ENCODE measurements at regions not wholly inside any gene's neighbourhood (a gene's known extent, or its start where the extent isn't known, plus 50 kb on each side); places are given as distances from the start of the nearest gene placed in this dataset.

DNA sequence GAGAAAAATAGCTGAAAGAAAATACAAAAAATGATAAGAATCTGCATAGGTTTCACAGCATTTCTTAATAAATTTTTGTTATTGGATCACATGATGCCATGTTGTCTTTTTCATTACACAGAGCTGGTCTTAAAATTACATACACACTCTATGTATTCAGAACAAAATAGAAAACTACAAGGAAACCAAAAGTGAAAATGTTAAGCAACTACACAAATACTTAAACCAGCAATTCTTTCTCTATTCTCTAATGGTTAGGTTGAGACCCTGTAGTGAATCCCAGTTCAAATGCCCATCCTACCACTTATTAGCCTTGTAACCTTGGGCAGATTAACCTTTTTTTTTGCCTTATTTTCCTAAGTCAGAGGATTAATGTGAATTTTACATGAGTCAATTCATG is 2311.2 kb downstream of the PCDH7 start:
- H3K9me3 ChIP-seq (ENCODE audit: control extremely low read depth in 1 of 5, control insufficient read depth in 4 of 5, insufficient read depth in 2 of 5, low read depth in 1 of 5, low read length in 4 of 5), result no peaks in the 10 kb centered on the region
- CTCF ChIA-PET, result no interaction called here

DNA sequence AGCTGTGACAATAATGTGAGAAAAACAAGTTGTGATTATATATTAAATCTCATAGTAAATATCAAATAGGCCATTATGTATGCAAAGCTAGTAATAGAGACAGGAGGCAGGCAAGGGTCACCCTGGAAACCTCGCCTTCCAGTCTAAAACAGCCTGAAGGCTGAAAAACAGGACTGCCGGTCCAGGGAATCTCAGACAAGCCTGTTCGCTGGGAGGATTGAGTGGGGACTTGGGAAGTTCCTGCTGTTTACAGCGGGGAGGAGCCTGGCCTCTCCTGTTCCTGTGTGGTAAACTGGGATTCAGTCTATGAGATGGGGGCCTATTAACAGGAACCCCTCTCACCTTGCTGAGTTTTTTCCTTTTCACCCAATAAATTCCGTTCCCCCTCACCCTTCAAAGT is 2317.3 kb downstream of the PCDH7 start:
- no peak for DNase-seq
- CTCF ChIA-PET, result no interaction called here
- POLR2A ChIA-PET, result no interaction called here
- H3K9me3 ChIP-seq (ENCODE audit: control extremely low read depth in 1 of 5, control insufficient read depth in 4 of 5, insufficient read depth in 2 of 5, low read depth in 1 of 5, low read length in 4 of 5), result no peaks in the 10 kb centered on the region
- no peak overlapping the region for H3K27ac ChIP-seq (ENCODE audit: insufficient read depth in 1 of 2, low read depth in 1 of 2, low read length in 2 of 2, poor library complexity in 1 of 2, severe bottlenecking in 2 of 2)
- no peak overlapping the region for H3K4me3 ChIP-seq (ENCODE audit: control insufficient read depth in 1 of 7, extremely low read depth in 1 of 7, insufficient read depth in 4 of 7, low read depth in 2 of 7, low read length in 6 of 7)
- H3K36me3 ChIP-seq (ENCODE audit: control insufficient read depth in 4 of 4, insufficient read depth in 4 of 4, low read length in 3 of 4), result no peaks in the 10 kb centered on the region
- no peaks in the 10 kb centered on the region for H3K27me3 ChIP-seq (replicated peaks in 2 of 5; ENCODE audit: control insufficient read depth in 4 of 5, insufficient read depth in 5 of 5, low read length in 4 of 5)
- 94% methylated on average over 4 of the region's 5 CpGs for WGBS (ENCODE audit: insufficient coverage)
- peaks cover 0 to 2% (median 0%) of the 10 kb centered on the region in 4 experiments for H3K4me1 ChIP-seq (ENCODE audit: control extremely low read depth in 1 of 4, control insufficient read depth in 4 of 4, insufficient read depth in 4 of 4, low read length in 3 of 4)

More for the DNA sequence above, 2311.2 kb downstream of the PCDH7 start:
- Histone ChIP-seq H3K27me3 (replicated peaks in 2 of 5; ENCODE audit: control insufficient read depth in 4 of 5, insufficient read depth in 5 of 5, low read length in 4 of 5) (no peaks in the 10 kb centered on the region), H3K4me3 (ENCODE audit: control insufficient read depth in 1 of 7, extremely low read depth in 1 of 7, insufficient read depth in 4 of 7, low read depth in 2 of 7, low read length in 6 of 7) (no peak overlapping the region), H3K27ac (ENCODE audit: insufficient read depth in 1 of 2, low read depth in 1 of 2, low read length in 2 of 2, poor library complexity in 1 of 2, severe bottlenecking in 2 of 2) (no peak overlapping the region), H3K4me1 (ENCODE audit: control extremely low read depth in 1 of 4, control insufficient read depth in 4 of 4, insufficient read depth in 4 of 4, low read length in 3 of 4) (no peaks in the 10 kb centered on the region), H3K36me3 (ENCODE audit: control insufficient read depth in 4 of 4, insufficient read depth in 4 of 4, low read length in 3 of 4) (no peaks in the 10 kb centered on the region)
- no peak for DNase-seq
- POLR2A ChIA-PET, result no interaction called here

DNA sequence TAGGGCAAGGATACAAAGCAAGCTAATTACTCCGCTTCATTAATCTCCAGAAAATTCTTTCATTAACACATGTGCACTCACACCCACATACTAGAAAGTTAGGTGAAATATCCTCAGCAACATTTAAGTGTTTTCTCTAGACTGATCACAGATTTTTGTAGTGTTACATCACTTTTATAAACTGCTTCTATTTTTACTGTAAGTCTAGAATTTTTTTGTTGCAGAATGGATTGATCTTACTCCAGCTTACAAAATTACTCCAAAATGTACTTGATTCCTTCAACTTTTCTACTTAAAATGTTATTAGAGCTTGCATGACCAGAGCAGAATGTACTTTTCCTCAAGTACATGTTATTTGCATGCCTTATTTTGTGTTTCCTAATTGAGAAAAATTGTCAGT is 2325.2 kb downstream of the PCDH7 start:
- no peaks in the 10 kb centered on the region for H3K9me3 ChIP-seq (ENCODE audit: control extremely low read depth in 1 of 5, control insufficient read depth in 4 of 5, insufficient read depth in 2 of 5, low read depth in 1 of 5, low read length in 4 of 5)
- H3K4me3 ChIP-seq (ENCODE audit: control insufficient read depth in 1 of 7, extremely low read depth in 1 of 7, insufficient read depth in 4 of 7, low read depth in 2 of 7, low read length in 6 of 7), result no peak overlapping the region
- H3K36me3 ChIP-seq (ENCODE audit: control insufficient read depth in 4 of 4, insufficient read depth in 4 of 4, low read length in 3 of 4), result no peaks in the 10 kb centered on the region
- WGBS (ENCODE audit: insufficient coverage), result no CpG with 5 or more reads among the region's 1 CpG
- DNase-seq, result no peak
- H3K4me1 ChIP-seq (ENCODE audit: control extremely low read depth in 1 of 4, control insufficient read depth in 4 of 4, insufficient read depth in 4 of 4, low read length in 3 of 4), result no peaks in the 10 kb centered on the region
- ChIA-PET POLR2A (no interaction called here), CTCF (interaction anchor here (0.6 to 0.9 kb wide), 2 partner anchors 16 to 80 kb away, joined by 3 read pairs; no protein-coding TSS in a partner anchor)
- H3K27ac ChIP-seq (ENCODE audit: insufficient read depth in 1 of 2, low read depth in 1 of 2, low read length in 2 of 2, poor library complexity in 1 of 2, severe bottlenecking in 2 of 2), result no peak overlapping the region
- no peaks in the 10 kb centered on the region for H3K27me3 ChIP-seq (replicated peaks in 2 of 5; ENCODE audit: control insufficient read depth in 4 of 5, insufficient read depth in 5 of 5, low read length in 4 of 5)

DNA sequence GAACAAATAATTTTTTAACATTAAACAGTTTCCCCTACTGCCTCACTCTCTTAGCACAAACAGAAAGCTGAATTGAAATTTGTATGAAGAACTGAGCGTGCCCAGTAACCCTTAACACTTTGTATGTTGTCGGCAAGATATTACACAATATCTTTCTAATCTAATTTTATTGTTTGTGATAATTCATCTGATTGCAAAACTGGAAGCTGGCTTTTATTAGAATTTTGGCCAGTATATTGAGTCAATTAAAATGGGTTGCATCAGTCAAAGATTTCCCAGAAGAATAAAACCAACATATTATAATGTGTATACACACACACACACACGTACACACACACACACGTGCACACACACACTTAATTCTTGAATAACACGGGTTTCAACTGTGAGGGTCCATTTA is 2332.1 kb downstream of the PCDH7 start:
- H3K36me3 ChIP-seq (ENCODE audit: control insufficient read depth in 4 of 4, insufficient read depth in 4 of 4, low read length in 3 of 4), result no peaks in the 10 kb centered on the region
- H3K9me3 ChIP-seq (ENCODE audit: control extremely low read depth in 1 of 5, control insufficient read depth in 4 of 5, insufficient read depth in 2 of 5, low read depth in 1 of 5, low read length in 4 of 5), result no peaks in the 10 kb centered on the region
- H3K27ac ChIP-seq (ENCODE audit: insufficient read depth in 1 of 2, low read depth in 1 of 2, low read length in 2 of 2, poor library complexity in 1 of 2, severe bottlenecking in 2 of 2), result no peak overlapping the region
- H3K27me3 ChIP-seq (replicated peaks in 2 of 5; ENCODE audit: control insufficient read depth in 4 of 5, insufficient read depth in 5 of 5, low read length in 4 of 5), result no peaks in the 10 kb centered on the region
- CTCF ChIA-PET, result no interaction called here
- DNase-seq, result no peak
- no peaks in the 10 kb centered on the region for H3K4me1 ChIP-seq (ENCODE audit: control extremely low read depth in 1 of 4, control insufficient read depth in 4 of 4, insufficient read depth in 4 of 4, low read length in 3 of 4)
- WGBS (ENCODE audit: insufficient coverage), result 85% methylated on average over 3 of the region's 5 CpGs
- H3K4me3 ChIP-seq (ENCODE audit: control insufficient read depth in 1 of 7, extremely low read depth in 1 of 7, insufficient read depth in 4 of 7, low read depth in 2 of 7, low read length in 6 of 7), result no peak overlapping the region
- POLR2A ChIA-PET, result no interaction called here

DNA sequence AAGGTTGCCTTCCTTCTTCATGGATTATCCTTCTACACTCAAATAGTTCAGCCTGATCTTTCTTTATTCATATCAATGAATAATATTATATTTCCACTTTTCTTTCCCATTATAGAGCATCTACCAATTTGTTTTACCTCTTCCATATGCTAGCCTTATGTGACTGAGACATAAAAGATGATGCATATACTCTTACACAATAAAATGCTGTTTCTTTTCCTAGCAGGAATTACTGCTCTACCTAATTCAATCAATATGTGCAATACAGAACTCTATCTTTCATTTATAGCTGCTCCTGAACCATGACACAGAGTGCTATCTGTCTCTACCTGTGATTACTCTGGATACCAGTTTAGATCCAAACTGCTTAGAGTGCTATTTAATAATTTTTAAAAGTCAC is 2334.0 kb downstream of the PCDH7 start:
- CTCF ChIA-PET, result no interaction called here
- Histone ChIP-seq H3K27ac (ENCODE audit: insufficient read depth in 1 of 2, low read depth in 1 of 2, low read length in 2 of 2, poor library complexity in 1 of 2, severe bottlenecking in 2 of 2) (no peak overlapping the region), H3K4me1 (ENCODE audit: control extremely low read depth in 1 of 4, control insufficient read depth in 4 of 4, insufficient read depth in 4 of 4, low read length in 3 of 4) (no peaks in the 10 kb centered on the region), H3K4me3 (ENCODE audit: control insufficient read depth in 1 of 7, extremely low read depth in 1 of 7, insufficient read depth in 4 of 7, low read depth in 2 of 7, low read length in 6 of 7) (no peak overlapping the region), H3K27me3 (replicated peaks in 2 of 5; ENCODE audit: control insufficient read depth in 4 of 5, insufficient read depth in 5 of 5, low read length in 4 of 5) (no peaks in the 10 kb centered on the region), H3K9me3 (ENCODE audit: control extremely low read depth in 1 of 5, control insufficient read depth in 4 of 5, insufficient read depth in 2 of 5, low read depth in 1 of 5, low read length in 4 of 5) (no peaks in the 10 kb centered on the region), H3K36me3 (ENCODE audit: control insufficient read depth in 4 of 4, insufficient read depth in 4 of 4, low read length in 3 of 4) (no peaks in the 10 kb centered on the region)
- POLR2A ChIA-PET, result no interaction called here
- no peak for DNase-seq

DNA sequence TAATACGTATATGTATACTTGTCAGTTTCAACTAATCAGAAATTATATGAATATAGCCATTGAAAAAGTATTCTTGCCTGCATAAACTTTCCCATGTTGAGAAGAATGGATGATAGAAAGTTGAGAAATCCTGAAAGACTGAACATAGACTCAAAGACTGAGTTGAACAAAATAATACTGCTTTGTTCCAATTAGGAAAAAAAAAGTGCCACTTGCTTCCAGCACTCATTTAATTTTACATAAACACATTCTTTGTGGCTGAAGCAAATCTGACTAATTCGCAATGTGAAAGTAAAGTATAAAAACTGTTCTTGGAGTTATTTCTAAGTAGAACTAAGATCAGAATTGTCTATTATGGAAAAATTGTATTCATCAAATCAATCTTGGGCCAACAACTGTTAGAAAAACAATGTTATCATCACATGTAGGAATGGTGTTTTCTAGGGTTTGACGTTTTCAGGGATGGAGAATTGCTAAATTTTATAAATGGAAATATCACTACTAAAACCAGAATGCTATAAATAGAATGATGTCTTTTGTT is 2334.6 kb downstream of the PCDH7 start:
- Histone ChIP-seq H3K4me1 (ENCODE audit: control extremely low read depth in 1 of 4, control insufficient read depth in 4 of 4, insufficient read depth in 4 of 4, low read length in 3 of 4) (no peaks in the 10 kb centered on the region), H3K36me3 (ENCODE audit: control insufficient read depth in 4 of 4, insufficient read depth in 4 of 4, low read length in 3 of 4) (no peaks in the 10 kb centered on the region), H3K27me3 (replicated peaks in 2 of 5; ENCODE audit: control insufficient read depth in 4 of 5, insufficient read depth in 5 of 5, low read length in 4 of 5) (no peaks in the 10 kb centered on the region), H3K27ac (ENCODE audit: insufficient read depth in 1 of 2, low read depth in 1 of 2, low read length in 2 of 2, poor library complexity in 1 of 2, severe bottlenecking in 2 of 2) (no peak overlapping the region), H3K9me3 (ENCODE audit: control extremely low read depth in 1 of 5, control insufficient read depth in 4 of 5, insufficient read depth in 2 of 5, low read depth in 1 of 5, low read length in 4 of 5) (no peaks in the 10 kb centered on the region), H3K4me3 (ENCODE audit: control insufficient read depth in 1 of 7, extremely low read depth in 1 of 7, insufficient read depth in 4 of 7, low read depth in 2 of 7, low read length in 6 of 7) (no peak overlapping the region)
- DNase-seq, result no peak
- ChIA-PET CTCF (no interaction called here), POLR2A (no interaction called here)
- no CpG with 5 or more reads among the region's 3 CpGs for WGBS (ENCODE audit: insufficient coverage)

DNA sequence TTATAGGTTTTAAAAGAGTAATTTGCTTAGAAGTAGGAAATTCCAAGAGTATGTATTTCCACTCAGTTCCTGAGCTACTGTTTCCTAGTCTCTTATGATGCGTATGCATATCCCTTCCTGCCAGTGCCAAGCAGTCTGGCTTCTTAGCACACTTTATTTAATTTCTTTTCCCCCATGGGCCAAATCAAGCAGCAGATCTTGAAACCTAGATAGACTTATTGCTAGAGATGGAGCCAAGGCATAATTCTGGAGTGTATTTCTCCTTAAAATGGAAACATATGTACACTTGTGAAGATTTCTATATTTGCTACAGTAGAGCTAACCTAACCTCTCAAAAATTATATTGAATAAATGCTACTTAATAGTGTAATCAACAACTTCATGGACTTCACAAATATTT is 2337.6 kb downstream of the PCDH7 start:
- Histone ChIP-seq H3K9me3 (ENCODE audit: control extremely low read depth in 1 of 5, control insufficient read depth in 4 of 5, insufficient read depth in 2 of 5, low read depth in 1 of 5, low read length in 4 of 5) (no peaks in the 10 kb centered on the region), H3K27ac (ENCODE audit: insufficient read depth in 1 of 2, low read depth in 1 of 2, low read length in 2 of 2, poor library complexity in 1 of 2, severe bottlenecking in 2 of 2) (no peak overlapping the region), H3K4me3 (ENCODE audit: control insufficient read depth in 1 of 7, extremely low read depth in 1 of 7, insufficient read depth in 4 of 7, low read depth in 2 of 7, low read length in 6 of 7) (no peak overlapping the region), H3K4me1 (ENCODE audit: control extremely low read depth in 1 of 4, control insufficient read depth in 4 of 4, insufficient read depth in 4 of 4, low read length in 3 of 4) (no peaks in the 10 kb centered on the region), H3K36me3 (ENCODE audit: control insufficient read depth in 4 of 4, insufficient read depth in 4 of 4, low read length in 3 of 4) (no peaks in the 10 kb centered on the region), H3K27me3 (replicated peaks in 2 of 5; ENCODE audit: control insufficient read depth in 4 of 5, insufficient read depth in 5 of 5, low read length in 4 of 5) (no peaks in the 10 kb centered on the region)
- ChIA-PET POLR2A (no interaction called here), CTCF (no interaction called here)
- DNase-seq, result no peak
- WGBS (ENCODE audit: insufficient coverage), result no CpG with 5 or more reads among the region's 1 CpG

DNA sequence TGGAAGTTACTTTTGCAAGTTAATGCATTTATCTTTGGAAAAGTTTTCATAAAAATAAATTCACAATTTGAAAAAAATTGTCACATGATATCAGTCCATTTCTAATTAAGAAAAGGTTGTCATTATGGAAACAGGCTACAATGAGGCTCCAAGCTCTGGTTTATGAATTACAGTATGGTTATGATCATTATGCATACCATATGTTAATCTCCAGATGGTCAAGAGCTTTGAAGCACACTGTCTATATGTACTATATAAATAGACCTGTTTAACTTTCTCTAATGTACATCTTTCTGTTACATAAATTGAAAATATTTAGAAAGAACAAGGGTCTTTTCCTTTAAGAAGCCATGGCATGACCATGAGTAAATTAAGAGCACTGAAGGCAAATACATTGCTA is 2338.8 kb downstream of the PCDH7 start:
- H3K9me3 ChIP-seq (ENCODE audit: control extremely low read depth in 1 of 5, control insufficient read depth in 4 of 5, insufficient read depth in 2 of 5, low read depth in 1 of 5, low read length in 4 of 5), result no peaks in the 10 kb centered on the region
- POLR2A ChIA-PET, result no interaction called here
- H3K27me3 ChIP-seq (replicated peaks in 2 of 5; ENCODE audit: control insufficient read depth in 4 of 5, insufficient read depth in 5 of 5, low read length in 4 of 5), result no peaks in the 10 kb centered on the region
- DNase-seq, result no peak
- no peaks in the 10 kb centered on the region for H3K36me3 ChIP-seq (ENCODE audit: control insufficient read depth in 4 of 4, insufficient read depth in 4 of 4, low read length in 3 of 4)
- CTCF ChIA-PET, result no interaction called here
- no peaks in the 10 kb centered on the region for H3K4me1 ChIP-seq (ENCODE audit: control extremely low read depth in 1 of 4, control insufficient read depth in 4 of 4, insufficient read depth in 4 of 4, low read length in 3 of 4)
- H3K4me3 ChIP-seq (ENCODE audit: control insufficient read depth in 1 of 7, extremely low read depth in 1 of 7, insufficient read depth in 4 of 7, low read depth in 2 of 7, low read length in 6 of 7), result no peak overlapping the region
- no peak overlapping the region for H3K27ac ChIP-seq (ENCODE audit: insufficient read depth in 1 of 2, low read depth in 1 of 2, low read length in 2 of 2, poor library complexity in 1 of 2, severe bottlenecking in 2 of 2)

All from common myeloid progenitor, CD34-positive (primary cell).